HepG2 (cell line): ENCODE measurements at regions not wholly inside any gene's neighbourhood (a gene's known extent, or its start where the extent isn't known, plus 50 kb on each side); places are given as distances from the start of the nearest gene placed in this dataset.

Source experiments
- CTCF ChIP-seq: sonication (generic); formaldehyde crosslinking; IDR thresholded peaks from 2 replicates; pipeline ENCODE4 v1.5.0; 2020; ENCODE audit warnings: mild to moderate bottlenecking, missing genetic modification reagents, moderate library complexity
- NR1H2 ChIP-seq: sonication (generic); formaldehyde crosslinking; IDR thresholded peaks from 2 replicates; pipeline ENCODE4 v1.8.1; 2022; ENCODE audit warnings: low read depth, missing genetic modification reagents, borderline replicate concordance
- NRL ChIP-seq: sonication (generic); formaldehyde crosslinking; IDR thresholded peaks from 2 replicates; pipeline ENCODE4 v1.5.0; 2020; ENCODE audit warnings: missing genetic modification reagents, mild to moderate bottlenecking, moderate library complexity, borderline replicate concordance
- PRPF4 ChIP-seq: fragments of 200-400 bp; formaldehyde crosslinking; IDR thresholded peaks from 2 replicates; pipeline ENCODE4 v1.6.1; 2016; ENCODE audit warnings: low read length, low read depth; ENCODE audit not compliant: poor library complexity, severe bottlenecking
- RELA ChIP-seq: sonication (generic); formaldehyde crosslinking; IDR thresholded peaks from 2 replicates; pipeline ENCODE4 v1.4.0; 2020; ENCODE audit warnings: missing genetic modification reagents
- SP2 ChIP-seq: sonication (generic); formaldehyde crosslinking; IDR thresholded peaks from 2 replicates; pipeline ENCODE4 v1.5.1; 2020; ENCODE audit warnings: mild to moderate bottlenecking, missing genetic modification reagents
- TGIF2 ChIP-seq: IDR thresholded peaks from 2 replicates; pipeline ENCODE4 v1.6.1; 2016; ENCODE audit warnings: control low read depth, missing compliant biosample characterization
- YEATS4 ChIP-seq: sonication (generic); formaldehyde crosslinking; IDR thresholded peaks from 2 replicates; pipeline ENCODE4 v1.4.0; 2020; ENCODE audit warnings: missing genetic modification reagents, borderline replicate concordance
- ZFP36 ChIP-seq: fragments of 150-350 bp; IDR thresholded peaks from 2 replicates; pipeline ENCODE4 v1.6.1; 2018; ENCODE audit warnings: borderline replicate concordance, low read length, low read depth; ENCODE audit not compliant: partially characterized antibody
- ZNF354B ChIP-seq: sonication (generic); formaldehyde crosslinking; IDR thresholded peaks from 2 replicates; pipeline ENCODE4 v1.8.0; 2022; ENCODE audit warnings: mild to moderate bottlenecking, missing genetic modification reagents
- ZNF747 ChIP-seq: sonication (generic); formaldehyde crosslinking; IDR thresholded peaks from 2 replicates; pipeline ENCODE4 v1.8.1; 2023; ENCODE audit warnings: missing genetic modification reagents, mild to moderate bottlenecking, borderline replicate concordance

GRCh38 chr5:14962604-14963003 lies 91.0 kb upstream of the ANKH start:
- TF ChIP-seq ZNF747 (CRISPR knock-in tag), result no peak
- TF ChIP-seq YEATS4 (CRISPR knock-in tag), result no peak
- TF ChIP-seq TGIF2, result no peak
- TF ChIP-seq ZFP36, result no peak
- no peak for TF ChIP-seq ZNF354B (CRISPR knock-in tag)
- TF ChIP-seq RELA (CRISPR knock-in tag), result no peak
- TF ChIP-seq SP2, result no peak
- TF ChIP-seq CTCF, result no peak
- no peak for TF ChIP-seq PRPF4
- no peak for TF ChIP-seq NRL (CRISPR knock-in tag)
- no peak for TF ChIP-seq NR1H2 (CRISPR knock-in tag)
